Keratinocyte (primary cell): ENCODE measurements at regions not wholly inside any gene's neighbourhood (a gene's known extent, or its start where the extent isn't known, plus 50 kb on each side); places are given as distances from the start of the nearest gene placed in this dataset.

Source experiments
- DNase-seq: peaks from one replicate; pipeline ENCODE4 v3.0.0-alpha.2; 2011; ENCODE audit warnings: low read depth, missing footprints, low spot score
- FAIRE-seq: peaks from 2 replicates; lab custom pipeline; 2011; peaks lifted over from hg19 to GRCh38; lab: Jason Lieb, UNC
- H2AFZ ChIP-seq: 2 replicates; pipeline ENCODE4 v1.6.0; 2012; ENCODE audit warnings: low read length, control low read depth, inconsistent platforms; ENCODE audit not compliant: control insufficient read depth
- H3K27ac ChIP-seq: 2 replicates; pipeline ENCODE4 v1.5.1; 2011; ENCODE audit warnings: low read length; ENCODE audit not compliant: control insufficient read depth, insufficient read depth
- H3K27me3 ChIP-seq: 3 replicates; pipeline ENCODE4 v1.6.0; 2011; ENCODE audit warnings: low read length; ENCODE audit not compliant: control insufficient read depth, insufficient read depth; ENCODE audit errors: extremely low read depth
- H3K36me3 ChIP-seq, 2 experiments: 2 replicates in 1 of 2; 3 replicates in 1 of 2; pipeline ENCODE4 v1.5.1; 2011; ENCODE audit warnings: low read length in 2 of 2, mild to moderate bottlenecking in 1 of 2; ENCODE audit not compliant: control insufficient read depth in 2 of 2, insufficient read depth in 2 of 2; ENCODE audit errors: extremely low read depth in 1 of 2
- H3K4me1 ChIP-seq: 3 replicates; pipeline ENCODE4 v1.5.1; 2011; ENCODE audit warnings: low read length; ENCODE audit not compliant: control insufficient read depth, insufficient read depth; ENCODE audit errors: extremely low read depth
- H3K4me2 ChIP-seq: 3 replicates; pipeline ENCODE4 v1.6.0; 2011; ENCODE audit warnings: low read depth, low read length; ENCODE audit not compliant: control insufficient read depth, insufficient read depth; ENCODE audit errors: extremely low read depth
- H3K4me3 ChIP-seq, 3 experiments: fragments of 200-600 bp in 1 of 3; sonication (generic) in 1 of 3; 2 replicates in 2 of 3; 3 replicates in 1 of 3; pipeline ENCODE4 v1.5.1; 2011 to 2016; ENCODE audit warnings: low read length in 3 of 3, mild to moderate bottlenecking in 3 of 3, control low read depth in 2 of 3, inconsistent platforms in 1 of 3, low read depth in 1 of 3, mixed read lengths in 1 of 3, mixed run types in 1 of 3, moderate library complexity in 1 of 3; ENCODE audit not compliant: control insufficient read depth in 2 of 3, insufficient read depth in 2 of 3; ENCODE audit errors: extremely low read depth in 1 of 3
- H3K79me2 ChIP-seq: 2 replicates; pipeline ENCODE4 v1.6.0; 2012; ENCODE audit warnings: low read length; ENCODE audit not compliant: control insufficient read depth, insufficient read depth
- H3K9ac ChIP-seq: 3 replicates; pipeline ENCODE4 v1.6.0; 2011; ENCODE audit warnings: low read length; ENCODE audit not compliant: control insufficient read depth, insufficient read depth; ENCODE audit errors: extremely low read depth
- H3K9me1 ChIP-seq: 3 replicates; pipeline ENCODE4 v1.6.0; 2011; ENCODE audit warnings: low read length; ENCODE audit not compliant: control insufficient read depth, insufficient read depth; ENCODE audit errors: extremely low read depth
- H3K9me3 ChIP-seq: 2 replicates; pipeline ENCODE4 v1.5.1; 2012; ENCODE audit warnings: low read depth, low read length; ENCODE audit not compliant: control insufficient read depth
- H4K20me1 ChIP-seq: 3 replicates; pipeline ENCODE4 v1.6.0; 2011; ENCODE audit warnings: low read length; ENCODE audit not compliant: control insufficient read depth, insufficient read depth; ENCODE audit errors: extremely low read depth
- EZH2 ChIP-seq: IDR thresholded peaks from one replicate; pipeline ENCODE4 v1.6.1; 2012; ENCODE audit warnings: inconsistent platforms, mild to moderate bottlenecking, low read length, moderate library complexity
- dilution Hi-C: fragments of 300-500 bp; cut with MboI; formaldehyde crosslinking; loops from one replicate; pipeline ENCODE4 v1.7.0; 2020; ENCODE audit warnings: low sequenced_read_pairs; ENCODE audit not compliant: extremely low pct_ligation_motif_present
- TF ChIP-seq, protein P1 (sequence below), 3 experiments: IDR thresholded peaks in 1 of 3; conservative IDR thresholded peaks in 1 of 3; optimal IDR thresholded peaks in 1 of 3; 2 replicates in 2 of 3; 3 replicates in 1 of 3; pipeline versions ENCODE3 to v1.5.1; 2011; ENCODE audit warnings: low read length in 3 of 3, mild to moderate bottlenecking in 3 of 3, moderate library complexity in 2 of 3, control low read depth in 1 of 3, inconsistent platforms in 1 of 3; ENCODE audit not compliant: insufficient read depth in 2 of 3; ENCODE audit errors: extremely low read depth in 1 of 3

DNA sequence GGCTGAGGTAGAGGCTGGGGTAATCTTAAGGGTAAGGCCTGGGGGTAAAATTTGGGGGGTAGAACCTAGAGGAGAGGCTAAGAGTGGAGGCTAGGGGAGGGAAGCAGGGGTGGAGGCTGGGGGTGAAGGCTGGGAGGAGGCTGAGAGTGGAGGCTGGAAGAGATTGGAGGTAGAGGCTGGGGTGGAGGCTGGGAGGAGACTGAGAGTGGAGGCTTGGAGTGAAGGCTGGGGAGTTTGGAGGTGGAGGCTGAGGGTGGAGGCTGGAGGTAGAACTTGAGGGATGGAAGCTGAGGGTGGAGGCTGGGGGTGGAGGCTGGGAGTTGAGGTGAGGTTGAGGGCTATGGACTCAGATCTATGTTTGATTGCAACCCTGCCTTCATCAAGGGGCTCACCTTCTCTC lies 333.6 kb downstream of the C16orf95 start:
- no peak overlapping the region for H3K4me3 ChIP-seq

DNA sequence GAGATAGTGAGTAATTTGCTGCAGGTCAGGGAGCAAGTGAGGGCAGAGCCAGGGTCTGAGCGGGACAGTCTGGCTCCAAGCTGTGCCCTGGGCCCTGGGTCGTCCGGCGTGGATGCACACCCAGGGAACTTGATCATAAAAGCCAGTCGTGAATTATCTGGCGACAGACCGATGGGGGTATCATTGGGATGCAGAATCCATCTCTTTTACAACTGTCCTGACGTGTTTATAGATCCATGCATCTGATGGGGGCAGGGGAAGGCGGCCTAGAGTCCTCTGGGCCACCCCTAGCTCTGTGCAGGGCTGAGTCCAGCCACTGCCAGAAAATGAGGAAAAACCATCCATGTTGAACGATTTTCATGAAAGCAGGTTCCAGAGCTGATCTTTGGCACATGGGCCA lies 332.8 kb downstream of the C16orf95 start:
- no peak overlapping the region for H3K4me2 ChIP-seq
- no peaks in the 10 kb centered on the region for H3K27me3 ChIP-seq
- DNase-seq (no peak), FAIRE-seq (no peak)
- H3K79me2 ChIP-seq, result no peaks in the 10 kb centered on the region
- H3K9me1 ChIP-seq, result no peaks in the 10 kb centered on the region
- no peak overlapping the region for H3K27ac ChIP-seq
- dilution Hi-C loops, result no loop called here
- H4K20me1 ChIP-seq, result no peaks in the 10 kb centered on the region
- H3K4me1 ChIP-seq, result no peaks in the 10 kb centered on the region
- H3K36me3 ChIP-seq, result no peaks in the 10 kb centered on the region
- H2AFZ ChIP-seq, result no peak overlapping the region
- no peaks in the 10 kb centered on the region for H3K9me3 ChIP-seq
- H3K4me3 ChIP-seq, result no peak overlapping the region
- no peak overlapping the region for H3K9ac ChIP-seq
- TF ChIP-seq, protein P1, sequence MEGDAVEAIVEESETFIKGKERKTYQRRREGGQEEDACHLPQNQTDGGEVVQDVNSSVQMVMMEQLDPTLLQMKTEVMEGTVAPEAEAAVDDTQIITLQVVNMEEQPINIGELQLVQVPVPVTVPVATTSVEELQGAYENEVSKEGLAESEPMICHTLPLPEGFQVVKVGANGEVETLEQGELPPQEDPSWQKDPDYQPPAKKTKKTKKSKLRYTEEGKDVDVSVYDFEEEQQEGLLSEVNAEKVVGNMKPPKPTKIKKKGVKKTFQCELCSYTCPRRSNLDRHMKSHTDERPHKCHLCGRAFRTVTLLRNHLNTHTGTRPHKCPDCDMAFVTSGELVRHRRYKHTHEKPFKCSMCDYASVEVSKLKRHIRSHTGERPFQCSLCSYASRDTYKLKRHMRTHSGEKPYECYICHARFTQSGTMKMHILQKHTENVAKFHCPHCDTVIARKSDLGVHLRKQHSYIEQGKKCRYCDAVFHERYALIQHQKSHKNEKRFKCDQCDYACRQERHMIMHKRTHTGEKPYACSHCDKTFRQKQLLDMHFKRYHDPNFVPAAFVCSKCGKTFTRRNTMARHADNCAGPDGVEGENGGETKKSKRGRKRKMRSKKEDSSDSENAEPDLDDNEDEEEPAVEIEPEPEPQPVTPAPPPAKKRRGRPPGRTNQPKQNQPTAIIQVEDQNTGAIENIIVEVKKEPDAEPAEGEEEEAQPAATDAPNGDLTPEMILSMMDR (optimal IDR thresholded peaks at IDR 0.05 in 1 of 3, IDR thresholded peaks at IDR 0.05 in 1 of 3, conservative IDR thresholded peaks at IDR 0.05 in 1 of 3; ENCODE audit: extremely low read depth in 1 of 3, insufficient read depth in 2 of 3, low read length in 3 of 3), result no peak
- no peak for TF ChIP-seq EZH2

More for the DNA sequence above, 333.6 kb downstream of the C16orf95 start:
- no peak overlapping the region for H3K27ac ChIP-seq
- no peaks in the 10 kb centered on the region for H3K27me3 ChIP-seq
- no peaks in the 10 kb centered on the region for H3K9me3 ChIP-seq
- no peaks in the 10 kb centered on the region for H3K79me2 ChIP-seq
- no peaks in the 10 kb centered on the region for H3K9me1 ChIP-seq
- H3K36me3 ChIP-seq, result no peaks in the 10 kb centered on the region
- H2AFZ ChIP-seq, result no peak overlapping the region
- DNase-seq (no peak), FAIRE-seq (no peak)
- no peak for TF ChIP-seq EZH2
- TF ChIP-seq, protein P1 (optimal IDR thresholded peaks at IDR 0.05 in 1 of 3, IDR thresholded peaks at IDR 0.05 in 1 of 3, conservative IDR thresholded peaks at IDR 0.05 in 1 of 3; ENCODE audit: extremely low read depth in 1 of 3, insufficient read depth in 2 of 3, low read length in 3 of 3), result no peak
- H3K4me2 ChIP-seq, result no peak overlapping the region
- H3K9ac ChIP-seq, result no peak overlapping the region
- dilution Hi-C loops, result no loop called here
- no peaks in the 10 kb centered on the region for H4K20me1 ChIP-seq
- H3K4me1 ChIP-seq, result no peaks in the 10 kb centered on the region
